HEK293 (cell line): ENCODE measurements at regions not wholly inside any gene's neighbourhood (a gene's known extent, or its start where the extent isn't known, plus 50 kb on each side); places are given as distances from the start of the nearest gene placed in this dataset.
"Not testable (repeated sequence)": the region's sequence is repeated elsewhere in the genome, so short reads cannot be mapped to it uniquely, and the experiment has no call there.

Source experiments
- CTCF ChIA-PET: fragments of 350-600 bp; formaldehyde crosslinking; extraction: SDS; loops from one replicate; lab custom pipeline; 2021; ENCODE audit warnings: antibody characterized with exemption; lab: Yijun Ruan, JAX
- POLR2A ChIA-PET: fragments of 300-600 bp; formaldehyde crosslinking; extraction: SDS; loops from one replicate; lab custom pipeline; 2020; ENCODE audit warnings: antibody characterized with exemption, inconsistent platforms; lab: Yijun Ruan, JAX
- H3K27ac ChIP-seq: fragments of 200-500 bp; sonication (Bioruptor generic); 2 replicates; pipeline ENCODE4 v1.5.1; 2014; ENCODE audit warnings: low read depth, low read length, control low read depth, inconsistent platforms; ENCODE audit errors: extremely low read depth
- H3K36me3 ChIP-seq, 2 experiments: fragments of 200-500 bp in 1 of 2; sonication (Bioruptor generic) in 1 of 2; 1 replicate in 1 of 2; 2 replicates in 1 of 2; pipeline ENCODE4 v1.5.1; 2014 to 2017; ENCODE audit warnings: inconsistent platforms in 2 of 2, low read length in 2 of 2; ENCODE audit not compliant: control insufficient read depth in 2 of 2, insufficient read depth in 1 of 2
- H3K4me1 ChIP-seq: fragments of 200-500 bp; sonication (Bioruptor generic); 2 replicates; pipeline ENCODE4 v1.5.1; 2014; ENCODE audit warnings: mild to moderate bottlenecking, low read length, inconsistent platforms; ENCODE audit not compliant: control insufficient read depth, insufficient read depth
- H3K4me3 ChIP-seq: 2 replicates; pipeline ENCODE4 v1.5.1; 2011; ENCODE audit warnings: low read depth, mild to moderate bottlenecking, control low read depth, low read length, moderate library complexity
- H3K9me3 ChIP-seq: fragments of 200-500 bp; sonication (Bioruptor generic); 2 replicates; pipeline ENCODE4 v1.5.1; 2014; ENCODE audit warnings: low read depth, low read length, inconsistent platforms; ENCODE audit not compliant: control insufficient read depth, insufficient read depth
- KLF1 ChIP-seq: fragments of 450-650 bp; formaldehyde crosslinking; IDR thresholded peaks from 2 replicates; pipeline ENCODE4 v1.5.1; 2016; ENCODE audit warnings: missing biosample characterization, missing genetic modification characterization
- ZNF157 ChIP-seq: fragments of 450-650 bp; formaldehyde crosslinking; IDR thresholded peaks from 2 replicates; pipeline ENCODE4 v1.5.1; 2016; ENCODE audit warnings: missing biosample characterization, missing genetic modification characterization
- ZNF174 ChIP-seq: fragments of 450-650 bp; formaldehyde crosslinking; IDR thresholded peaks from 2 replicates; pipeline ENCODE4 v1.5.0; 2017; ENCODE audit warnings: missing biosample characterization, mild to moderate bottlenecking, missing genetic modification characterization
- ZNF221 ChIP-seq: fragments of 450-650 bp; formaldehyde crosslinking; IDR thresholded peaks from 2 replicates; pipeline ENCODE4 v1.5.1; 2017; ENCODE audit warnings: missing biosample characterization, missing genetic modification characterization, borderline replicate concordance
- ZNF391 ChIP-seq: fragments of 450-650 bp; formaldehyde crosslinking; IDR thresholded peaks from 2 replicates; pipeline ENCODE4 v1.5.1; 2016; ENCODE audit warnings: low read depth, missing biosample characterization, missing genetic modification characterization, borderline replicate concordance
- ZNF423 ChIP-seq: fragments of 450-650 bp; formaldehyde crosslinking; IDR thresholded peaks from 2 replicates; pipeline ENCODE4 v1.5.1; 2016; ENCODE audit warnings: missing biosample characterization, missing genetic modification characterization
- ZNF501 ChIP-seq: fragments of 450-650 bp; formaldehyde crosslinking; IDR thresholded peaks from 2 replicates; pipeline ENCODE4 v1.5.1; 2016; ENCODE audit warnings: missing biosample characterization, missing genetic modification characterization
- ZNF561 ChIP-seq: fragments of 450-650 bp; IDR thresholded peaks from 2 replicates; pipeline ENCODE4 v1.5.1; 2018; ENCODE audit warnings: missing biosample characterization, missing genetic modification characterization, borderline replicate concordance
- ZNF629 ChIP-seq: fragments of 450-650 bp; formaldehyde crosslinking; IDR thresholded peaks from 2 replicates; pipeline ENCODE4 v1.5.1; 2017; ENCODE audit warnings: missing biosample characterization, missing genetic modification characterization
- ZNF654 ChIP-seq: fragments of 450-650 bp; formaldehyde crosslinking; IDR thresholded peaks from 2 replicates; pipeline ENCODE4 v1.5.1; 2016; ENCODE audit warnings: low read depth, missing biosample characterization, missing genetic modification characterization
- ZNF664 ChIP-seq: fragments of 450-650 bp; formaldehyde crosslinking; IDR thresholded peaks from 2 replicates; pipeline ENCODE4 v1.5.1; 2016; ENCODE audit warnings: missing biosample characterization, missing genetic modification characterization
- TF ChIP-seq, protein P1 (sequence below): fragments of 450-650 bp; formaldehyde crosslinking; IDR thresholded peaks from 2 replicates; pipeline ENCODE4 v1.5.1; 2016; ENCODE audit warnings: missing biosample characterization, missing genetic modification characterization, low read depth
- TF ChIP-seq, protein P2 (sequence below): fragments of 450-650 bp; formaldehyde crosslinking; IDR thresholded peaks from 2 replicates; pipeline ENCODE4 v1.5.1; 2017; ENCODE audit warnings: missing biosample characterization, missing genetic modification characterization
- TF ChIP-seq, protein P3 (sequence below): fragments of 450-650 bp; formaldehyde crosslinking; IDR thresholded peaks from 2 replicates; pipeline ENCODE4 v1.5.1; 2017; ENCODE audit warnings: missing biosample characterization, missing genetic modification characterization
- TF ChIP-seq, protein P4 (sequence below): fragments of 450-650 bp; formaldehyde crosslinking; IDR thresholded peaks from 2 replicates; pipeline ENCODE4 v1.5.1; 2016; ENCODE audit warnings: missing biosample characterization, missing genetic modification characterization
- TF ChIP-seq, protein P5 (sequence below): fragments of 450-650 bp; IDR thresholded peaks from 2 replicates; pipeline ENCODE4 v1.5.1; 2018; ENCODE audit warnings: missing biosample characterization, missing genetic modification characterization

DNA sequence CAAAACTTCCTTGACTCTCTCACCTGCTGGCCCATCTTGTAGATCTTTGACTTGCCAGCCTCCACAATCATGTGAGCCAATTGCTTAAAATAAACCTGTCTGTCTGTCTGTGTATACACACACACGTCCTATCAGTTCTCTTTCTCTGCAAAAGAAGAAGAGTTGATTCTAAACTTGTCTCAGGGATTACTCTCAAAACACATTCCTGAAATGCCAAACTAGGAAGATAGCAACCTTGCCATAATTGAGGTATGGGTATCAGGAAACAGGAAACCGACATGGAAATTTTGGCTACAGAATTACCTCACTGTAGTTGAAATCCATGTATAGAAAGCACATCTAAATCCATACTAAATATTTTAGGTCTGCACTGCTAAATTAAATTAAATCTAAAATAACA lies 483.4 kb downstream of the PLK2 start (continued):
- no peak for TF ChIP-seq ZNF391 (tag by site-specific recombination)

DNA sequence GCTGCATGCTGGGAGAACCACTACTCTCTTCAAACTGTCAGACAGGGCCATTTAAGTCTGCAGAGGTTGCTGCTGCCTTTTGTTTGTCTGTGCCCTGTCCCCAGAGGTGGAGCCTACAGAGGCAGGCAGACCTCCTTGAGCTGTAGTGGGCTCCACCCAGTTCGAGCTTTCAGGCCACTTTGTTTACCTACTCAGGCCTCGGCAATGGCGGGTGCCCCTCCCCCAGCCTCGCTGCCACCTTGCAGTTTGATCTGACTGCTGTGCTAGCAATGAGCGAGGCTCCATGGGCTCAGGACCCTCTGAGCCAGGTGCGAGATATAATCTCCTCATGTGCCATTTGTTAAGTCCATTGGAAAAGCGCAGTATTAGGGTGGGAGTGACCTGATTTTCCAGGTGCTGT lies 487.8 kb downstream of the PLK2 start:
- CTCF ChIA-PET, H3K36me3 ChIP-seq, H3K4me1 ChIP-seq, H3K27ac ChIP-seq, H3K4me3 ChIP-seq, H3K9me3 ChIP-seq, POLR2A ChIA-PET: not testable (repeated sequence)

DNA sequence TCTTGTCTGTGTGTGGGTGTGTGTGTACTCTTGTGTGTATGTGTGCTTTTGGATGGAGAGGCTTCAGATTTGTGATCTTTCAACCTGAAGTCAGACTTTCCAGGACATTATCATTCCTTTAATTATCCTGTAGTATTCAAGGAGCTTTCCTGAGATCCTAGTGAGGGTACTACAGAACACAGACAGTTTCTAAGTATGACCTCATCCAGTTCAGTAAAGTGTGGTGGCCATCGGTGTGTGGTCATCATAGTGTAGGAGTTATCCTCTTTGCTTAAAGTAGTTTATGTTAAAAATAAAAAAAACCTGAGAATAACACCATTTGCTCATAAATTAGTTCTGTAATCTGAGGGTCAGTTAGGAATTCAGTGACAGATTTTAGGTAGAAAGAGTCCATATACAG lies 478.0 kb upstream of the ACTBL2 start:
- CTCF ChIA-PET, result interaction anchor here (1.2 kb wide), 1 partner anchor 10 kb away, joined by 3 read pairs; no protein-coding TSS in a partner anchor
- Histone ChIP-seq H3K9me3 (no peaks in the 10 kb centered on the region), H3K4me1 (no peaks in the 10 kb centered on the region), H3K27ac (no peak overlapping the region), H3K4me3 (no peak overlapping the region), H3K36me3 (no peaks in the 10 kb centered on the region)
- TF ChIP-seq ZNF423 (tag by site-specific recombination), result no peak
- TF ChIP-seq, protein P1, sequence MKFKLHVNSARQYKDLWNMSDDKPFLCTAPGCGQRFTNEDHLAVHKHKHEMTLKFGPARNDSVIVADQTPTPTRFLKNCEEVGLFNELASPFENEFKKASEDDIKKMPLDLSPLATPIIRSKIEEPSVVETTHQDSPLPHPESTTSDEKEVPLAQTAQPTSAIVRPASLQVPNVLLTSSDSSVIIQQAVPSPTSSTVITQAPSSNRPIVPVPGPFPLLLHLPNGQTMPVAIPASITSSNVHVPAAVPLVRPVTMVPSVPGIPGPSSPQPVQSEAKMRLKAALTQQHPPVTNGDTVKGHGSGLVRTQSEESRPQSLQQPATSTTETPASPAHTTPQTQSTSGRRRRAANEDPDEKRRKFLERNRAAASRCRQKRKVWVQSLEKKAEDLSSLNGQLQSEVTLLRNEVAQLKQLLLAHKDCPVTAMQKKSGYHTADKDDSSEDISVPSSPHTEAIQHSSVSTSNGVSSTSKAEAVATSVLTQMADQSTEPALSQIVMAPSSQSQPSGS (tag by site-specific recombination), result peak; percentile 63; the same call in 1 of the 2 replicates
- POLR2A ChIA-PET, result no interaction called here

DNA sequence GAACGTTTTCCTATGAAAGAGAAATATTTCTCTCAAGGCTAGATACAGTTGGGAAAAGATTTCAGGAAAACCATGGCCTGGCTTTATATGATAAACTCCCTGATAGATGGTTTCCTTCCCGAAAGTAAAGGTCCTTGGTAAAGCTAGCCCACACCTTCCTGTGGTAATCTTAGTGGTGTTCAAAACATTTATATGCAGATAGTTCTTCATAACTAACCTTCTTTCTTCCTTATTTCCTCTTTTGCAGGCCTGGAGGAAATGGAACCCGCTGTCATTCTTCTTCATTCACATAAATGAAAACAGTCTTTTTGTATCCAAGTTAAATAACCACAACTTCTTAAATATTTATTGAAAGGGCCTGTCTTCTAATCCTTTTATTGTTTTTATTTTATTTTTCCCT lies 474.0 kb upstream of the ACTBL2 start:
- CTCF ChIA-PET, result interaction anchor here (1.6 kb wide), 1 partner anchor 505 kb away, joined by 4 read pairs; no protein-coding TSS in a partner anchor
- no peak overlapping the region for H3K27ac ChIP-seq
- TF ChIP-seq ZNF664 (tag by site-specific recombination) (no peak), ZNF501 (tag by site-specific recombination) (no peak), ZNF561 (tag by site-specific recombination) (no peak), ZNF654 (no peak), ZNF174 (tag by site-specific recombination) (no peak), ZNF157 (tag by site-specific recombination) (no peak), ZNF221 (tag by site-specific recombination) (no peak), ZNF629 (no peak), KLF1 (tag by site-specific recombination) (no peak)
- TF ChIP-seq, protein P2, sequence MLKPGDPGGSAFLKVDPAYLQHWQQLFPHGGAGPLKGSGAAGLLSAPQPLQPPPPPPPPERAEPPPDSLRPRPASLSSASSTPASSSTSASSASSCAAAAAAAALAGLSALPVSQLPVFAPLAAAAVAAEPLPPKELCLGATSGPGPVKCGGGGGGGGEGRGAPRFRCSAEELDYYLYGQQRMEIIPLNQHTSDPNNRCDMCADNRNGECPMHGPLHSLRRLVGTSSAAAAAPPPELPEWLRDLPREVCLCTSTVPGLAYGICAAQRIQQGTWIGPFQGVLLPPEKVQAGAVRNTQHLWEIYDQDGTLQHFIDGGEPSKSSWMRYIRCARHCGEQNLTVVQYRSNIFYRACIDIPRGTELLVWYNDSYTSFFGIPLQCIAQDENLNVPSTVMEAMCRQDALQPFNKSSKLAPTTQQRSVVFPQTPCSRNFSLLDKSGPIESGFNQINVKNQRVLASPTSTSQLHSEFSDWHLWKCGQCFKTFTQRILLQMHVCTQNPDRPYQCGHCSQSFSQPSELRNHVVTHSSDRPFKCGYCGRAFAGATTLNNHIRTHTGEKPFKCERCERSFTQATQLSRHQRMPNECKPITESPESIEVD, result no peak
- TF ChIP-seq, protein P3, sequence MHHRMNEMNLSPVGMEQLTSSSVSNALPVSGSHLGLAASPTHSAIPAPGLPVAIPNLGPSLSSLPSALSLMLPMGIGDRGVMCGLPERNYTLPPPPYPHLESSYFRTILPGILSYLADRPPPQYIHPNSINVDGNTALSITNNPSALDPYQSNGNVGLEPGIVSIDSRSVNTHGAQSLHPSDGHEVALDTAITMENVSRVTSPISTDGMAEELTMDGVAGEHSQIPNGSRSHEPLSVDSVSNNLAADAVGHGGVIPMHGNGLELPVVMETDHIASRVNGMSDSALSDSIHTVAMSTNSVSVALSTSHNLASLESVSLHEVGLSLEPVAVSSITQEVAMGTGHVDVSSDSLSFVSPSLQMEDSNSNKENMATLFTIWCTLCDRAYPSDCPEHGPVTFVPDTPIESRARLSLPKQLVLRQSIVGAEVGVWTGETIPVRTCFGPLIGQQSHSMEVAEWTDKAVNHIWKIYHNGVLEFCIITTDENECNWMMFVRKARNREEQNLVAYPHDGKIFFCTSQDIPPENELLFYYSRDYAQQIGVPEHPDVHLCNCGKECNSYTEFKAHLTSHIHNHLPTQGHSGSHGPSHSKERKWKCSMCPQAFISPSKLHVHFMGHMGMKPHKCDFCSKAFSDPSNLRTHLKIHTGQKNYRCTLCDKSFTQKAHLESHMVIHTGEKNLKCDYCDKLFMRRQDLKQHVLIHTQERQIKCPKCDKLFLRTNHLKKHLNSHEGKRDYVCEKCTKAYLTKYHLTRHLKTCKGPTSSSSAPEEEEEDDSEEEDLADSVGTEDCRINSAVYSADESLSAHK (tag by site-specific recombination), result no peak
- TF ChIP-seq, protein P4, sequence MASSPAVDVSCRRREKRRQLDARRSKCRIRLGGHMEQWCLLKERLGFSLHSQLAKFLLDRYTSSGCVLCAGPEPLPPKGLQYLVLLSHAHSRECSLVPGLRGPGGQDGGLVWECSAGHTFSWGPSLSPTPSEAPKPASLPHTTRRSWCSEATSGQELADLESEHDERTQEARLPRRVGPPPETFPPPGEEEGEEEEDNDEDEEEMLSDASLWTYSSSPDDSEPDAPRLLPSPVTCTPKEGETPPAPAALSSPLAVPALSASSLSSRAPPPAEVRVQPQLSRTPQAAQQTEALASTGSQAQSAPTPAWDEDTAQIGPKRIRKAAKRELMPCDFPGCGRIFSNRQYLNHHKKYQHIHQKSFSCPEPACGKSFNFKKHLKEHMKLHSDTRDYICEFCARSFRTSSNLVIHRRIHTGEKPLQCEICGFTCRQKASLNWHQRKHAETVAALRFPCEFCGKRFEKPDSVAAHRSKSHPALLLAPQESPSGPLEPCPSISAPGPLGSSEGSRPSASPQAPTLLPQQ, result no peak
- TF ChIP-seq, protein P5, sequence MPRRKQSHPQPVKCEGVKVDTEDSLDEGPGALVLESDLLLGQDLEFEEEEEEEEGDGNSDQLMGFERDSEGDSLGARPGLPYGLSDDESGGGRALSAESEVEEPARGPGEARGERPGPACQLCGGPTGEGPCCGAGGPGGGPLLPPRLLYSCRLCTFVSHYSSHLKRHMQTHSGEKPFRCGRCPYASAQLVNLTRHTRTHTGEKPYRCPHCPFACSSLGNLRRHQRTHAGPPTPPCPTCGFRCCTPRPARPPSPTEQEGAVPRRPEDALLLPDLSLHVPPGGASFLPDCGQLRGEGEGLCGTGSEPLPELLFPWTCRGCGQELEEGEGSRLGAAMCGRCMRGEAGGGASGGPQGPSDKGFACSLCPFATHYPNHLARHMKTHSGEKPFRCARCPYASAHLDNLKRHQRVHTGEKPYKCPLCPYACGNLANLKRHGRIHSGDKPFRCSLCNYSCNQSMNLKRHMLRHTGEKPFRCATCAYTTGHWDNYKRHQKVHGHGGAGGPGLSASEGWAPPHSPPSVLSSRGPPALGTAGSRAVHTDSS (tag by site-specific recombination), result no peak
- TF ChIP-seq, all 188 proteins: peak for 0
- no peaks in the 10 kb centered on the region for H3K4me1 ChIP-seq
- POLR2A ChIA-PET, result no interaction called here
- no peaks in the 10 kb centered on the region for H3K36me3 ChIP-seq
- no peak overlapping the region for H3K4me3 ChIP-seq
- no peaks in the 10 kb centered on the region for H3K9me3 ChIP-seq
